ENCODE measurements at regions not wholly inside any gene's neighbourhood (a gene's known extent, or its start where the extent isn't known, plus 50 kb on each side); places are given as distances from the start of the nearest gene placed in this dataset.

DNA sequence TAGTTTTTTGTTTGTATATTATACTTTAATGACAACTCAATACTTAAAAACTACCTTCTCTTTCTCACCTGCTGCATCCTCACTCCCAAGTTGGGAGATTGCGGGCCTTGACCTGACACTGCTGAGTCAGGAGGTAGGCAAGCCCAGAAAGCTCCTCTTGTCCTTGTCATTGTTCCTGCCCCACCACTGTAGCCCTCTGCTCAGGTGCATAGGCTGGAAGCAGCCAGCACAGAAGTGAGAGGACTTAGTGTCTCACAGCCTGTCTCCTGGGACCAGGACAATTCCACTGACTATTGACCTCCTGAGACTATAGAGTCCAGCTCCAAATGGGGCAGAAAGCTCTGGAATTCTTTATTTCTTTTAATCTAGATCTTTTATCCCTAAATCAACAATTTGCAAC is 123.5 kb upstream of the NDP start:
- Mint-ChIP-seq H3K27me3 (no peaks in the 10 kb centered on the region), H3K4me3 (no peak overlapping the region), H3K4me1 (no peaks in the 10 kb centered on the region), H3K9me3 (peaks cover 0 to 2% (median 0%) of the 10 kb centered on the region in 7 donors), H3K36me3 (no peaks in the 10 kb centered on the region), H3K27ac (no peak overlapping the region)
- DNase-seq (no peak), ATAC-seq (ENCODE audit: low read depth in 2 of 2) (no peak)
- Histone ChIP-seq H3K4me1 (ENCODE audit: control insufficient read depth, insufficient read depth, low read length, poor library complexity, severe bottlenecking) (no peaks in the 10 kb centered on the region), H3K27me3 (ENCODE audit: control insufficient read depth, insufficient read depth, low read length) (no peaks in the 10 kb centered on the region), H3K4me3 (ENCODE audit: low read depth, low read length) (no peak overlapping the region), H3K36me3 (ENCODE audit: control insufficient read depth, insufficient read depth, low read length) (no peaks in the 10 kb centered on the region), H3K27ac (ENCODE audit: insufficient read depth, low read length, poor library complexity, severe bottlenecking) (no peak overlapping the region), H3K9me3 (ENCODE audit: control insufficient read depth in 2 of 2, low read length in 2 of 2) (no peaks in the 10 kb centered on the region)

DNA sequence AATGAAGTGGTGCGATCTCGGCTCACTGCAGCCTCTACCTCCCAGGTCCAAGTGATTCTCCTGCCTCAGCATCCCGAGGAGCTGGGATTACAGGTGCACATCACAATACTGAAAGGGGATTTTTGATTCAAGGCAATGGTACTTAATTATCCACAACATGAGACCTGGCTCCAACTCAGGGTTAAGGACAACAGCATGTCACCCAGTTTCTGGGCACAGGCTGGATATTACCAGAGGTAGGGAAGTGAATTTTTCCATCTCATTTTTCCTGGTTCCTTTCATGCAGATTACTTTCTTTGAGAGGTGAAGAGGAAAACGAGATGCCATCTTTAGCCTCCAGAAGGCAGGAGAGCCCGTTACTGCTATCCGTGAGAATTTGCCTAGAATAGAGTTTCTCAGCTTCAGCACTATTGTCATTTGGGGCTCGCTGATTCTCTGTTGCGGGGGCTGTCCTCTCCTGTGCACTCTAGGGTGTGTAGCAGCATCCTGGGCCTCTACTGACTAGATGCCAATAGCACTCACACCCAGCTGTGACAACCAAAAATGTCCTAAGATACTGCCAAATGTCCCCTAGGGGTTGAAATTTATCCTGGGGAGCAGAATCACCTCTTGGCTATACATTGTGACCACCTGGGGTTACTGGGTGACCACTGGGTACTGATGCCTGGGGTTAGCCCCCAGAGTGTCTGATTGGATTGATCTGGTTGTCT is 121.8 kb upstream of the NDP start:
- no peaks in the 10 kb centered on the region for H3K9me3 ChIP-seq (ENCODE audit: control insufficient read depth in 2 of 2, low read length in 2 of 2)
- H3K36me3 ChIP-seq (ENCODE audit: control insufficient read depth, insufficient read depth, low read length) = no peaks in the 10 kb centered on the region
- DNase-seq (no peak), ATAC-seq (ENCODE audit: low read depth in 2 of 2) (no peak)
- no peak overlapping the region for H3K4me3 Mint-ChIP-seq
- H3K27ac Mint-ChIP-seq = no peak overlapping the region
- H3K4me1 Mint-ChIP-seq = no peaks in the 10 kb centered on the region
- no peak overlapping the region for H3K27ac ChIP-seq (ENCODE audit: insufficient read depth, low read length, poor library complexity, severe bottlenecking)
- H3K27me3 Mint-ChIP-seq = no peaks in the 10 kb centered on the region
- H3K4me1 ChIP-seq (ENCODE audit: control insufficient read depth, insufficient read depth, low read length, poor library complexity, severe bottlenecking) = no peaks in the 10 kb centered on the region
- H3K9me3 Mint-ChIP-seq = peaks cover 0 to 1% (median 0%) of the 10 kb centered on the region in 7 donors
- no peaks in the 10 kb centered on the region for H3K27me3 ChIP-seq (ENCODE audit: control insufficient read depth, insufficient read depth, low read length)
- H3K36me3 Mint-ChIP-seq = no peaks in the 10 kb centered on the region
- no peak overlapping the region for H3K4me3 ChIP-seq (ENCODE audit: low read depth, low read length)

DNA sequence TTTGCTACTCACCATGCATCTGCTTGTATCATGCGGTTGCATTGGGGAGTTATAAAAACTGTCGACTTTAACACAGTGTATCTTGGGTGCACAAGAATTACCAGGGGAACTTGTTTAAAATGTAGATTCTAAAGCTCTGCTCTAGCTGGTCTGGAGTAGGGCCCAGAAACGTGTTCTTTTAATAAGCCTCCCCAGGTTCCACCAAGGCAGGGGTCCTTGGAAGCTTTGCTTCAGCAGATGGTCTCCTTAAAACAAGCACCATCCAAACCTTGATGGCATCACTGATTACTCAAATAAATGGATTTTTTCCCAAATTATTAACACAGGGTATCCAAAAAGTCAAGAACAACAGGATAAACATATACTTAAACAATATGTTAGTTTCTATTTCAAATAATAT is 120.2 kb upstream of the NDP start:
- DNase-seq (no peak), ATAC-seq (ENCODE audit: low read depth in 2 of 2) (no peak)
- no peaks in the 10 kb centered on the region for H3K9me3 ChIP-seq (ENCODE audit: control insufficient read depth in 2 of 2, low read length in 2 of 2)
- Mint-ChIP-seq H3K27ac (no peak overlapping the region), H3K36me3 (no peaks in the 10 kb centered on the region), H3K4me1 (no peaks in the 10 kb centered on the region), H3K27me3 (no peaks in the 10 kb centered on the region), H3K4me3 (no peak overlapping the region), H3K9me3 (no peaks in the 10 kb centered on the region)
- H3K36me3 ChIP-seq (ENCODE audit: control insufficient read depth, insufficient read depth, low read length) = no peaks in the 10 kb centered on the region
- no peaks in the 10 kb centered on the region for H3K27me3 ChIP-seq (ENCODE audit: control insufficient read depth, insufficient read depth, low read length)
- no peak overlapping the region for H3K27ac ChIP-seq (ENCODE audit: insufficient read depth, low read length, poor library complexity, severe bottlenecking)
- no peaks in the 10 kb centered on the region for H3K4me1 ChIP-seq (ENCODE audit: control insufficient read depth, insufficient read depth, low read length, poor library complexity, severe bottlenecking)
- no peak overlapping the region for H3K4me3 ChIP-seq (ENCODE audit: low read depth, low read length)

DNA sequence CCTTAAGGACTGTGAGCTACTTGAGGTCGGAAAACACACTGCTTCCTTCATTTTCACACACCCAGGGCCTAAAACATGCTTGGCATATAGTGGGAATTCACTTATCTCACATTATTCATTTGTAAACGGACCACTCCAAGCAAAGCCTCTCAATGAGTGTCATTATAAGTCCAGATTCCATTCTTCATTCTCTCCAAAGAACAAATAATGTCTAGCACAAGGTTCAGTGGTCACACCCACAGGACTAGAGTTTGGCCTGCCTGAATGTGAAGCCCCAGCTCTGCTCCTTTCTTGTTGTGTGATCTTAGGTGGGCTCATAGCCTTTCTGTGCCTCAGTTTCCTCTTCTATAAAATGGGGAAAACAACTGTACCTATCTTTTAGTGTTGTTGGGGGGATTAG is 119.6 kb upstream of the NDP start:
- H3K36me3 Mint-ChIP-seq = no peaks in the 10 kb centered on the region
- Histone ChIP-seq H3K9me3 (ENCODE audit: control insufficient read depth in 2 of 2, low read length in 2 of 2) (no peaks in the 10 kb centered on the region), H3K27ac (ENCODE audit: insufficient read depth, low read length, poor library complexity, severe bottlenecking) (no peak overlapping the region), H3K4me1 (ENCODE audit: control insufficient read depth, insufficient read depth, low read length, poor library complexity, severe bottlenecking) (no peaks in the 10 kb centered on the region), H3K36me3 (ENCODE audit: control insufficient read depth, insufficient read depth, low read length) (no peaks in the 10 kb centered on the region), H3K27me3 (ENCODE audit: control insufficient read depth, insufficient read depth, low read length) (no peaks in the 10 kb centered on the region), H3K4me3 (ENCODE audit: low read depth, low read length) (no peak overlapping the region)
- ATAC-seq (ENCODE audit: low read depth in 2 of 2) = no peak
- H3K4me1 Mint-ChIP-seq = no peaks in the 10 kb centered on the region
- no peak overlapping the region for H3K27ac Mint-ChIP-seq
- no peaks in the 10 kb centered on the region for H3K9me3 Mint-ChIP-seq
- H3K4me3 Mint-ChIP-seq = no peak overlapping the region
- DNase-seq = no peak
- no peaks in the 10 kb centered on the region for H3K27me3 Mint-ChIP-seq

DNA sequence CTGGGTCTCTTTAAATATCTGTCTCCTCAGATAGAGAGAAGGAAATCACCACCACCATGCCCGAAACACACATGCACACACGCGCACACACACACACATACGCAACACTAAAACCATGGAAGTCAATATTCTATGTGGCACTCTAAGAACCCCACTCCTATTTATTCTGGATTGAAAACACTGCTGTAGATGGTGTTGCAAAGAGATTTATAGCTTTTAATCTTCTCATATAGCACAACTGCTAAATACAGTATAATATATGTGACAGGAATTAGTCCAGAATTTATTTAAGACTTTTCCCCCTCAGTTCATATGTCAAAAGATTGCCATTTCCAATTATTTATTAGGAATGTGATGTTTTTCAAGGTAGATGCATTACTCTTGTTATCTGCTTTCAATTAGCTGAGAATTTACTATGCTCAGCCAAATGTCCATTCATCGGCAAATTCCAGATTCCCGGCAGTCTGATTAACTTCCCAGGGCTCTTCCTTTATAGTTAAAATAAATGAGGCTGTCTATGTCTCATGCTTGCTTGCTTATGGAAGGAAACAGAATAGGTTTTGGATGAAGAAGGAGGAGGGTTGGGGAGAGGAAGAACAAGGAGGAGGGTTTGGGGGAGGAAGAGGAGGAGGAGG is 115.4 kb upstream of the NDP start:
- Mint-ChIP-seq H3K9me3 (peaks cover 0 to 4% (median 0%) of the 10 kb centered on the region in 7 donors), H3K4me3 (no peak overlapping the region), H3K27ac (no peak overlapping the region), H3K27me3 (no peaks in the 10 kb centered on the region), H3K4me1 (no peaks in the 10 kb centered on the region), H3K36me3 (no peaks in the 10 kb centered on the region)
- Histone ChIP-seq H3K27ac (ENCODE audit: insufficient read depth, low read length, poor library complexity, severe bottlenecking) (no peak overlapping the region), H3K27me3 (ENCODE audit: control insufficient read depth, insufficient read depth, low read length) (peaks cover 1% of the 10 kb centered on the region), H3K4me1 (ENCODE audit: control insufficient read depth, insufficient read depth, low read length, poor library complexity, severe bottlenecking) (no peaks in the 10 kb centered on the region), H3K4me3 (ENCODE audit: low read depth, low read length) (no peak overlapping the region), H3K36me3 (ENCODE audit: control insufficient read depth, insufficient read depth, low read length) (no peaks in the 10 kb centered on the region), H3K9me3 (ENCODE audit: control insufficient read depth in 2 of 2, low read length in 2 of 2) (no peaks in the 10 kb centered on the region)
- DNase-seq (no peak), ATAC-seq (ENCODE audit: low read depth in 2 of 2) (no peak)

DNA sequence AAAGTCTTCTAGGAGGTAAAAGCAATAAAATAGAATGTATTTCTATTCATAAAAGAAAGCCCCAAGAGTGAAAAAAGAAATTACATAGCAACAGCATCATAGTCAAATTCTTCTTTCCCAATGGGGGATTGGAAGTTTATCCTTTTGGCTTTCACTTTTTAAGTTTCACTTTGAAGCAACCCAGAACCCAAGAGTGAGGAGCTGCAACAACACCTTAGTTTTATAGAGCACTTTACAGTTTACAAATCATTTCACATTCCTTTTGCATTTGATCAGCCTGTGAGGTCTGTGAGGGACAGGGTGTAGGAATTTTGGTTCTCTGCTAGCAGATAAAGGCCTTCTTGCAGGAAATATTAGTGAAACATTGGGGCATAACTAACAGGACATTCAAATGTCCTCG is 112.0 kb upstream of the NDP start:
- ATAC-seq (ENCODE audit: low read depth in 2 of 2) = no peak

DNA sequence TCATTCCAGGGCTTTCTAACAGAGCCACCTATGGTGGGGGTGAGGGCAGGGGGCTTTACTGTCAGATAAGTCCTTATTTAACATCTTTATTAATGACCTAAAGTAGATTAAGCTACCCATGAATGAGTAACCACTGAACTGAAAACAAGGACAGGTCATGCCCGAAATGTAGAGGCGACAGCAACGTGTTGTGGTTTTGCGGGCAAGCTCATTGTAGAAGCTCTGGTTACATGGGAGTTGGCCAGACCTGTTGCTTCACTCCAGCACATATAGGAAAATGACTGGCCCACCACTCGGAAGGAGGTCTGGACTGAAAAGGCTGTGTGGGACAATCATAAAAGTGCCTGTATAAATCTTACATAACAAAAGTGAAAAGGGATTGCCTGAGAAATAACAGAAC is 109.6 kb upstream of the NDP start:
- Histone ChIP-seq H3K36me3 (ENCODE audit: control insufficient read depth, insufficient read depth, low read length) (no peaks in the 10 kb centered on the region), H3K9me3 (ENCODE audit: control insufficient read depth in 2 of 2, low read length in 2 of 2) (no peaks in the 10 kb centered on the region), H3K27ac (ENCODE audit: insufficient read depth, low read length, poor library complexity, severe bottlenecking) (no peak overlapping the region), H3K27me3 (ENCODE audit: control insufficient read depth, insufficient read depth, low read length) (peaks cover 1% of the 10 kb centered on the region), H3K4me3 (ENCODE audit: low read depth, low read length) (no peak overlapping the region), H3K4me1 (ENCODE audit: control insufficient read depth, insufficient read depth, low read length, poor library complexity, severe bottlenecking) (no peaks in the 10 kb centered on the region)
- Mint-ChIP-seq H3K4me1 (no peaks in the 10 kb centered on the region), H3K27me3 (no peaks in the 10 kb centered on the region), H3K9me3 (peaks cover 0 to 4% (median 0%) of the 10 kb centered on the region in 7 donors), H3K36me3 (no peaks in the 10 kb centered on the region), H3K4me3 (no peak overlapping the region), H3K27ac (no peak overlapping the region)
- ATAC-seq (ENCODE audit: low read depth in 2 of 2) (no peak), DNase-seq (no peak)

More for the DNA sequence above, 112.0 kb upstream of the NDP start:
- no peaks in the 10 kb centered on the region for H3K36me3 Mint-ChIP-seq
- H3K9me3 Mint-ChIP-seq = peaks cover 0 to 4% (median 0%) of the 10 kb centered on the region in 7 donors
- peaks cover 1% of the 10 kb centered on the region for H3K27me3 ChIP-seq (ENCODE audit: control insufficient read depth, insufficient read depth, low read length)
- no peaks in the 10 kb centered on the region for H3K36me3 ChIP-seq (ENCODE audit: control insufficient read depth, insufficient read depth, low read length)
- DNase-seq = no peak
- H3K9me3 ChIP-seq (ENCODE audit: control insufficient read depth in 2 of 2, low read length in 2 of 2) = no peaks in the 10 kb centered on the region
- H3K4me3 Mint-ChIP-seq = no peak overlapping the region
- H3K27ac Mint-ChIP-seq = no peak overlapping the region
- H3K4me3 ChIP-seq (ENCODE audit: low read depth, low read length) = no peak overlapping the region
- H3K4me1 ChIP-seq (ENCODE audit: control insufficient read depth, insufficient read depth, low read length, poor library complexity, severe bottlenecking) = no peaks in the 10 kb centered on the region
- H3K27ac ChIP-seq (ENCODE audit: insufficient read depth, low read length, poor library complexity, severe bottlenecking) = no peak overlapping the region
- no peaks in the 10 kb centered on the region for H3K27me3 Mint-ChIP-seq
- H3K4me1 Mint-ChIP-seq = no peaks in the 10 kb centered on the region

DNA sequence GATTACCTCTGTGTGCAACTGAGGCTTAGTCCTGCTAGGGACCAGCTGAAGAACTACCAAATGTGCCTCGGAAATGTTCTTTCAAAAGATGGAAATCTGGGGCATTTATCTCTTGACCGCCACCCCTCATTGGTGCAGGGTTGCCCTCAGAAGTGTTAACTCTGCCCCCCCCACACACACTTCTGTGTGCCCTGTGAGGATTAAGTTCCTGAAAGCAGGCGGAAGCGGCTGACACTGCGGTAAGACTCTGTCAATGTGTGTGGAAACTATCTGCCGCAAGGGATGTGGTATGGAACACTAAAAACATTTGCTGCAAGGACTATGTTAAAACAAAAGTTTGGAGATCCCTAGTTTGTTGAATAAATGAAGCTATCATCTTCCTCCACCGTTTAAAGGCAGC is 106.9 kb upstream of the NDP start:
- H3K4me3 Mint-ChIP-seq = no peak overlapping the region
- H3K27ac Mint-ChIP-seq = no peak overlapping the region
- Histone ChIP-seq H3K36me3 (ENCODE audit: control insufficient read depth, insufficient read depth, low read length) (no peaks in the 10 kb centered on the region), H3K4me1 (ENCODE audit: control insufficient read depth, insufficient read depth, low read length, poor library complexity, severe bottlenecking) (no peaks in the 10 kb centered on the region), H3K4me3 (ENCODE audit: low read depth, low read length) (no peak overlapping the region), H3K9me3 (ENCODE audit: control insufficient read depth in 2 of 2, low read length in 2 of 2) (no peaks in the 10 kb centered on the region), H3K27ac (ENCODE audit: insufficient read depth, low read length, poor library complexity, severe bottlenecking) (no peak overlapping the region), H3K27me3 (ENCODE audit: control insufficient read depth, insufficient read depth, low read length) (peaks cover 1% of the 10 kb centered on the region)
- ATAC-seq (ENCODE audit: low read depth in 2 of 2) (no peak), DNase-seq (no peak)
- H3K27me3 Mint-ChIP-seq = peaks cover 5% of the 10 kb centered on the region
- H3K9me3 Mint-ChIP-seq = peaks cover 0 to 6% (median 0%) of the 10 kb centered on the region in 7 donors
- no peaks in the 10 kb centered on the region for H3K36me3 Mint-ChIP-seq
- peaks cover 0 to 4% (median 1%) of the 10 kb centered on the region in 4 donors for H3K4me1 Mint-ChIP-seq

All from CD4-positive, CD25-positive, alpha-beta regulatory T cell (primary cell).